D721Med (cell line): ENCODE measurements at regions not wholly inside any gene's neighbourhood (a gene's known extent, or its start where the extent isn't known, plus 50 kb on each side); places are given as distances from the start of the nearest gene placed in this dataset.

Source experiments
- DNase-seq: peaks from one replicate; pipeline ENCODE4 v3.0.0; 2011; ENCODE audit warnings: low spot score; ENCODE audit not compliant: insufficient read length
- FAIRE-seq: peaks from 2 replicates; lab custom pipeline; 2011; peaks lifted over from hg19 to GRCh38; lab: Jason Lieb, UNC
- TF ChIP-seq, protein P1 (sequence below): IDR thresholded peaks from 2 replicates; pipeline ENCODE4 v1.5.1; 2012; ENCODE audit warnings: mild to moderate bottlenecking, control low read depth; ENCODE audit not compliant: insufficient read depth; ENCODE audit errors: missing control alignments

DNA sequence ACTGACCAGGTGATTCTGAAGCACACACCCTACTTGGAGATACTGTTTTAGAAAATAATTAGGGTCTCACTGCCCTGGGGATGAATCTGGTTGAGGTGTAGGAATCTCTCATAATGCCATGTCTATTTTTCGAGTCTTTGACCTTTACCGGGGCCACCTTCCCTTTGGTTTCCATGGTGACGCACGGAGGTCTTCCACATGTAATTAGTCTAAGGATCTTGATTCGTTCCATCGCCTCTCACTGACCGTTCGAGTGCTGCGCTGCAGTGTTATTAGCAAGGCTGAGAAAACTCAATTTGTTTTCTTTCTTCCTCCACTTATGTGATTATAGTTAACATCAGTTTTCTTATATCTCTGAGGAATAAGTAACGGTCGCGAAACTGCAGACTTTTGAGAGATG lies 144.3 kb upstream of the SPACA1 start:
- FAIRE-seq (no peak), DNase-seq (no peak)
- TF ChIP-seq, protein P1, sequence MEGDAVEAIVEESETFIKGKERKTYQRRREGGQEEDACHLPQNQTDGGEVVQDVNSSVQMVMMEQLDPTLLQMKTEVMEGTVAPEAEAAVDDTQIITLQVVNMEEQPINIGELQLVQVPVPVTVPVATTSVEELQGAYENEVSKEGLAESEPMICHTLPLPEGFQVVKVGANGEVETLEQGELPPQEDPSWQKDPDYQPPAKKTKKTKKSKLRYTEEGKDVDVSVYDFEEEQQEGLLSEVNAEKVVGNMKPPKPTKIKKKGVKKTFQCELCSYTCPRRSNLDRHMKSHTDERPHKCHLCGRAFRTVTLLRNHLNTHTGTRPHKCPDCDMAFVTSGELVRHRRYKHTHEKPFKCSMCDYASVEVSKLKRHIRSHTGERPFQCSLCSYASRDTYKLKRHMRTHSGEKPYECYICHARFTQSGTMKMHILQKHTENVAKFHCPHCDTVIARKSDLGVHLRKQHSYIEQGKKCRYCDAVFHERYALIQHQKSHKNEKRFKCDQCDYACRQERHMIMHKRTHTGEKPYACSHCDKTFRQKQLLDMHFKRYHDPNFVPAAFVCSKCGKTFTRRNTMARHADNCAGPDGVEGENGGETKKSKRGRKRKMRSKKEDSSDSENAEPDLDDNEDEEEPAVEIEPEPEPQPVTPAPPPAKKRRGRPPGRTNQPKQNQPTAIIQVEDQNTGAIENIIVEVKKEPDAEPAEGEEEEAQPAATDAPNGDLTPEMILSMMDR, result no peak

DNA sequence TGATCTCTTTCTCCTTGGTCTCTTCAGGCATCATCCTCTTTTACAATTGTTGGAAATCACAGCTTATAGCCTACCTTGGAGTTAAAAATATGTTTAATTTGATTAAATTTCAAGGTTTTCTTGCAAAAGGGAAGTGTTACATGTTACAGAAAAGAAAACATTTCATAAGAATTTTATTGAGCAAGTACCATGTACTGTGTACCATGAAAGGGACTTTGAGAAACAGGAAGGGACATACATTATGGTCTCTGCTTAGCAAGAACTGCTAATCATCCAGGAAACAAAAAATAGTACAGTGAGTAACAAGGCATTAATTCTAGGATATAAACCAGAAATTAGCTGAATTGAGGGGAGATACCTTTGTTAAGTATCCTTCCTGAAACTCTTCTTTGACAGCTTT lies 145.3 kb upstream of the SPACA1 start:
- FAIRE-seq (no peak), DNase-seq (no peak)
- TF ChIP-seq, protein P1, result no peak

DNA sequence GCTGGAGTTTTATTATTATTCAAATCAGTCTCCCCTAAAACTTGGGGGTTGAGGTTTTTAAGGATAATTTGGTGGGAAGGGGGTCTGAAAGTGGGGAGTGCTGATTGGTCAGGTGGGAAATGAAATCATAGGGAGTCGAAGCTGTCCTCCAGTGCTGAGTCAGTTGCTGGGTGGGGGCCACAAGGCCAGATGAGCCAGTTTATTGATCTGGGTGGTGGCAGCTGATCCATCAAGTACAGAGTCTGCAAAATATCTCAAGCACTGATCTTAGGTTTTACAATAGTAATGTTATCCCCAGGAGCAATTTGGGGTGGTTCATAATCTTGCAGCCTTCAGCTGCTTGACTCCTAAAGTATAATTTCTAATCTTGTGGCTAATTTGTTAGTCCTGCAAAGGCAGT lies 146.0 kb upstream of the SPACA1 start:
- DNase-seq (no peak), FAIRE-seq (no peak)

GRCh38 chr6:87900160-87900698 lies 147.4 kb upstream of the SPACA1 start:
- FAIRE-seq, result no peak
- TF ChIP-seq, protein P1, result no peak
- DNase-seq, result no peak

More for the DNA sequence above, 146.0 kb upstream of the SPACA1 start:
- TF ChIP-seq, protein P1, result no peak

GRCh38 chr6:87899499-87900147 lies 148.0 kb upstream of the SPACA1 start:
- TF ChIP-seq, protein P1, result no peak
- DNase-seq (no peak), FAIRE-seq (no peak)

DNA sequence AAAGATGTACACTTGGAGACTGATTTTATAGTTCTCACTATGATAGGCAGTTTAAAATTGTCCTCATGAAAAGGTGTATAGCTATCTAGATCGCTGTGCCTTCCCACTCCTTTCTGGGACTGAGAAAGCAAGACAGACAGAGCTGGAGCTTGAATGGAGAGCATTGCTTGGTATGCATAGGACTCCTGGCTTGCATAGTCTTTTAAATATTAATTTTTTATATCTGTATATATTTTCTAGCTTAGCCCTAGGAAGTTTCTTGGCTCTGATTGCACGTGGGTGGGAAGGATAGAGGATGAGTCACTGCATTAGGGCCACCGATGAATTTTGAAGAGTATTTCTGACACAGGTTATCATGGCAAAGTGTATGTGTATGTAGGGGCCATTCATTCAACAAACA lies 150.0 kb upstream of the SPACA1 start:
- TF ChIP-seq, protein P1, result no peak
- no peak for DNase-seq
- no peak for FAIRE-seq

DNA sequence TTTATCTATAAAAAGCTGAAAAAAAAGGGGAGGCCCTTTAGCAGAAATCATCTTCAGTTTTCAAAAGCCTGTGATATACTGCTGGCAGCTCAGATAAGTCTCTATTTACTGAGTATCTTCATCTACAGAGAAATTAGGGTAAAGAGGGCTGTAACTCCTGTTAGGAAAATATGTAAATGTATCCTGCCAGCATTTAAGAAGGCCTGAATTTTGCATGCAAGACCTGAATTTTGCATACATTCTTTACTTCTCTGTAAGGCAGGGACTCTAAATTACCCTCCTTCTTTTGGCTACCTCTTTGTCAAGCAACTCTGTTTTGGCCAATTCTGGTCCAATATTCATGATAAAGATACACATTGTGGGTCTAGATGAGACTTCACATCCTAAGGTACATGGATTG lies 150.6 kb upstream of the SPACA1 start:
- FAIRE-seq (no peak), DNase-seq (no peak)

More for the DNA sequence above, 150.6 kb upstream of the SPACA1 start:
- TF ChIP-seq, protein P1, result no peak
